Fibroblast of lung (primary cell): ENCODE measurements at regions not wholly inside any gene's neighbourhood (a gene's known extent, or its start where the extent isn't known, plus 50 kb on each side); places are given as distances from the start of the nearest gene placed in this dataset.

ENCODE experiments used
- DNase-seq, 2 donors: peaks; one replicate each; pipeline versions ENCODE4 v3.0.0 to v3.0.0-alpha.2; 2010; ENCODE audit warnings: low read depth in 2 of 2
- H2AFZ ChIP-seq: 2 replicates; pipeline ENCODE4 v1.5.1; 2012; ENCODE audit warnings: low read length, control low read depth, inconsistent platforms
- H3K27ac ChIP-seq: 2 replicates; pipeline ENCODE4 v1.5.1; 2011; ENCODE audit warnings: low read length, control low read depth; ENCODE audit not compliant: insufficient read depth
- H3K27me3 ChIP-seq: 2 replicates; pipeline ENCODE4 v1.5.1; 2011; ENCODE audit warnings: mild to moderate bottlenecking, low read length; ENCODE audit not compliant: control insufficient read depth, insufficient read depth
- H3K36me3 ChIP-seq: 2 replicates; pipeline ENCODE4 v1.5.1; 2011; ENCODE audit warnings: low read length; ENCODE audit not compliant: control insufficient read depth, insufficient read depth
- H3K4me1 ChIP-seq: 2 replicates; pipeline ENCODE4 v1.5.1; 2011; ENCODE audit warnings: low read length; ENCODE audit not compliant: control insufficient read depth, insufficient read depth; ENCODE audit errors: extremely low read depth
- H3K4me2 ChIP-seq: 2 replicates; pipeline ENCODE4 v1.5.1; 2011; ENCODE audit warnings: low read length, control low read depth; ENCODE audit not compliant: insufficient read depth; ENCODE audit errors: extremely low read depth
- H3K4me3 ChIP-seq, 4 experiments: fragments of 200-600 bp in 1 of 4; sonication (generic) in 1 of 4; replicated peaks in 1 of 4; 2 replicates each; pipeline ENCODE4 v1.5.1; 2011 to 2016; ENCODE audit warnings: low read length in 4 of 4, low read depth in 3 of 4, mild to moderate bottlenecking in 3 of 4, control low read depth in 2 of 4, inconsistent platforms in 1 of 4, mixed read lengths in 1 of 4; ENCODE audit not compliant: insufficient read depth in 1 of 4; ENCODE audit errors: control extremely low read depth in 1 of 4
- H3K79me2 ChIP-seq: 2 replicates; pipeline ENCODE4 v1.5.1; 2012; ENCODE audit warnings: mild to moderate bottlenecking, low read length, inconsistent platforms; ENCODE audit not compliant: control insufficient read depth, insufficient read depth
- H3K9ac ChIP-seq: 2 replicates; pipeline ENCODE4 v1.5.1; 2011; ENCODE audit warnings: mild to moderate bottlenecking, low read length, control low read depth; ENCODE audit not compliant: insufficient read depth
- H3K9me3 ChIP-seq: 2 replicates; pipeline ENCODE4 v1.5.1; 2012; ENCODE audit warnings: low read depth, low read length; ENCODE audit not compliant: control insufficient read depth, insufficient read depth
- H4K20me1 ChIP-seq: 2 replicates; pipeline ENCODE4 v1.5.1; 2011; ENCODE audit warnings: low read length; ENCODE audit not compliant: control insufficient read depth, insufficient read depth; ENCODE audit errors: extremely low read depth
- EZH2 ChIP-seq: IDR thresholded peaks from 2 replicates; pipeline ENCODE4 v1.5.1; 2012; ENCODE audit warnings: low read length, control low read depth, mild to moderate bottlenecking; ENCODE audit errors: missing control alignments
- TF ChIP-seq, protein P1 (sequence below), 2 donors: IDR thresholded peaks in 1 of 2; conservative IDR thresholded peaks in 1 of 2; 1 replicate in 1 of 2; 2 replicates in 1 of 2; pipeline ENCODE4 v1.5.1; 2011 to 2012; ENCODE audit warnings: low read length in 2 of 2, control low read depth in 1 of 2, inconsistent platforms in 1 of 2, low read depth in 1 of 2, mild to moderate bottlenecking in 1 of 2

DNA sequence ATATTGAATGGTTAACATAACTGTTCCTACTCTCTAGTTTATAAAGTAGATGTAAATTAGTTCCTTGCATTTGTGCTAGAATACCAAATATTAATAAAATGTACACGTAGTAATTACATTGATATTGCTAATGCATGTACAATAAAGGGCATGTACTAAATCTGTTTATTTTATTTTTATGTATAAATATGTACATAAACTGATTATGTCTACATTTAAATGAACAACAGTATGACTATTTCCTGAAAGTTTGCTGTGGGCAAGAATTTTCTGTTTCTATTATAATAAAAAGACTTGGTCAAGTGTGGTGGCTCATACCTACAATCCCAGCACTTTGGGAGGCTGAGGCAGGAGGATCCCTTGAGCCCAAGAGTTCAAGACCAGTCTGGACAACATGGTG lies 257.2 kb upstream of the FOXN3 start:
- Histone ChIP-seq H3K79me2 (no peaks in the 10 kb centered on the region), H3K4me2 (no peak overlapping the region), H4K20me1 (no peaks in the 10 kb centered on the region), H3K9me3 (no peaks in the 10 kb centered on the region), H3K36me3 (no peaks in the 10 kb centered on the region), H3K27me3 (no peaks in the 10 kb centered on the region), H3K9ac (no peak overlapping the region), H3K4me3 (no peak overlapping the region), H2AFZ (no peak overlapping the region), H3K27ac (no peak overlapping the region), H3K4me1 (no peaks in the 10 kb centered on the region)
- no peak for TF ChIP-seq EZH2
- TF ChIP-seq, protein P1, sequence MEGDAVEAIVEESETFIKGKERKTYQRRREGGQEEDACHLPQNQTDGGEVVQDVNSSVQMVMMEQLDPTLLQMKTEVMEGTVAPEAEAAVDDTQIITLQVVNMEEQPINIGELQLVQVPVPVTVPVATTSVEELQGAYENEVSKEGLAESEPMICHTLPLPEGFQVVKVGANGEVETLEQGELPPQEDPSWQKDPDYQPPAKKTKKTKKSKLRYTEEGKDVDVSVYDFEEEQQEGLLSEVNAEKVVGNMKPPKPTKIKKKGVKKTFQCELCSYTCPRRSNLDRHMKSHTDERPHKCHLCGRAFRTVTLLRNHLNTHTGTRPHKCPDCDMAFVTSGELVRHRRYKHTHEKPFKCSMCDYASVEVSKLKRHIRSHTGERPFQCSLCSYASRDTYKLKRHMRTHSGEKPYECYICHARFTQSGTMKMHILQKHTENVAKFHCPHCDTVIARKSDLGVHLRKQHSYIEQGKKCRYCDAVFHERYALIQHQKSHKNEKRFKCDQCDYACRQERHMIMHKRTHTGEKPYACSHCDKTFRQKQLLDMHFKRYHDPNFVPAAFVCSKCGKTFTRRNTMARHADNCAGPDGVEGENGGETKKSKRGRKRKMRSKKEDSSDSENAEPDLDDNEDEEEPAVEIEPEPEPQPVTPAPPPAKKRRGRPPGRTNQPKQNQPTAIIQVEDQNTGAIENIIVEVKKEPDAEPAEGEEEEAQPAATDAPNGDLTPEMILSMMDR (conservative IDR thresholded peaks at IDR 0.05 in 1 of 2, IDR thresholded peaks at IDR 0.05 in 1 of 2; ENCODE audit: low read depth in 1 of 2, low read length in 2 of 2), result no peak
- DNase-seq, result no peak

DNA sequence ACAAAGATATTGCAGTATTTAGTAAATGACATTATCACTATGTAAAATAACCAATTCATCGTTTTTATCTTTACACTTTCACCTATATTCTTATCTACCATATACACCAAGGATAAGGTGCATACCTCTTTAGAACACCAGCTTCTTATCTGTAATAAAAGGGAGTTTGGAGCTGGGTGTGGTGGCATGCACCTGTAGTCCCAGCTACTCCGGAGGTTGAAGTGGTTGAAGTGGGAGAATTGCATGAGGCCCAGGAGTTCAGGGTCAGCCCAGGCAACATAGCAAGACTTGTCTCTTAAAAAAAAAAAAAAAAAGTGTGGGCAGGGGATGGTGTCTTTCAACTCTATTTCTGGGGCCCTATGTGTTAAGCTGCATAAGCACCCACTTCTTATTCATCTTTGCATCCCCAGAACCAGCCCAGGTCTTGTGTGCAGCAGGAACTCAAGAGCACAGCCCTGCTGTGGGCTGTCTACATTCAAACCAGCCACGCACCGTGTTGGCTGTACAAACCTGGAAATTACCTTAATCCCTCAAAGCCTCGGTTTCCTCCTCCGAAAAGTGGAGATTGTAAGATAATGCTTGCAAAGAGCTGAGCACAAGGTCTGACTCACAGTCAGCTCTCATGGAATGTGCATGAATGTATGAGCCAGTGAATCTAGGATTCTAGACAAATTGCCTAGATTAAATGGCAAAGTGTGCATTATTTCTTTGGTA lies 256.6 kb upstream of the FOXN3 start:
- Histone ChIP-seq H3K4me1 (no peaks in the 10 kb centered on the region), H3K9ac (no peak overlapping the region), H3K79me2 (no peaks in the 10 kb centered on the region), H3K9me3 (no peaks in the 10 kb centered on the region), H3K27me3 (no peaks in the 10 kb centered on the region), H3K27ac (no peak overlapping the region), H2AFZ (no peak overlapping the region), H3K4me3 (no peak overlapping the region), H4K20me1 (no peaks in the 10 kb centered on the region), H3K4me2 (no peak overlapping the region), H3K36me3 (no peaks in the 10 kb centered on the region)
- DNase-seq, result peak; percentile 18 to 76
- TF ChIP-seq, protein P1 (conservative IDR thresholded peaks at IDR 0.05 in 1 of 2, IDR thresholded peaks at IDR 0.05 in 1 of 2; ENCODE audit: low read depth in 1 of 2, low read length in 2 of 2), result no peak
- TF ChIP-seq EZH2, result no peak

DNA sequence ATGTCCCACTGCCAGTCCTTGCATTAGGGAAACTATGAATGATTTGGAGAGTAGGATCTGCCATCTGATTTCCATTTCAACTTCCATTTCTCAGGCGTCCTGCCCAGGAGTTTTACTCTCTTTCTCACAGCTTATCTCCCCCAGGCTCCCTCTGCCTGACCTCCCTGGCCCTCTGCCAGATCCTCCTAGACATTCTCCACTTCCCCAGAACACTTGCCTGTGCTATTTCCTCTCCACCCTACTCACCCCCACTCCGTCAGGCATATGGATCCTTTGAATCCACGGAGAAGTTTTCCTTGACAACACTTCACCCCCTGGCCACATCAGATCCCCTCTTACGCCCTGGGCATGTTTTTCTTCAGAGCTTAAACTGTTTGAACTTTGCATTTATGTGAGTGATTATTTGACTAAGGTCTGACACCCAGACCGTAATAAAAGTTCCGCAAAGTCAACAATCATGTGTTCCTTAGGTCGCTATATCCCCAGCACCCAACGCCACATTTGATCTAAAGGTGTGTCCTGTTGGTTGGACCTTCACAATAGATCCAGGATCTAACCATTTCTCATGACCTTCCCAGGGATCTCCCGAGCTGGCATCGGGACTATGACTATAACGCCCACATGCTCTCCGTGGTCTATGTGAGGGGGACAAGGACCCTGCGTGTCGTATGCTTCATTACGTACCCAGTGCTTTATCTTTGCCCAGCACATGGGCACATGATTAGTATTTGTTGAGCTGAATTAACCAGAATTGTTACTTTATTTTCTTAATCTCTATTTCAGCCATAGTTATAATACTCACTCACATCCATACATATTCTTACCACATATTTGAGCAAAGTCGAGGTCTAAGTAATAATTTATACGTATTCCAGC lies 255.8 kb upstream of the FOXN3 start:
- no peaks in the 10 kb centered on the region for H3K27me3 ChIP-seq
- no peak for DNase-seq
- H3K27ac ChIP-seq, result no peak overlapping the region
- H3K79me2 ChIP-seq, result no peaks in the 10 kb centered on the region
- no peak overlapping the region for H2AFZ ChIP-seq
- TF ChIP-seq, protein P1 (conservative IDR thresholded peaks at IDR 0.05 in 1 of 2, IDR thresholded peaks at IDR 0.05 in 1 of 2; ENCODE audit: low read depth in 1 of 2, low read length in 2 of 2), result no peak
- TF ChIP-seq EZH2, result no peak
- no peaks in the 10 kb centered on the region for H3K9me3 ChIP-seq
- no peaks in the 10 kb centered on the region for H3K4me1 ChIP-seq
- no peaks in the 10 kb centered on the region for H4K20me1 ChIP-seq
- H3K36me3 ChIP-seq, result no peaks in the 10 kb centered on the region
- H3K9ac ChIP-seq, result no peak overlapping the region
- no peak overlapping the region for H3K4me3 ChIP-seq
- no peak overlapping the region for H3K4me2 ChIP-seq
